ENCODE measurements at regions not wholly inside any gene's neighbourhood (a gene's known extent, or its start where the extent isn't known, plus 50 kb on each side); places are given as distances from the start of the nearest gene placed in this dataset.
"Not testable (repeated sequence)": the region's sequence is repeated elsewhere in the genome, so short reads cannot be mapped to it uniquely, and the experiment has no call there.

- TF ChIP-seq BCL3 (IDR thresholded peaks at IDR 0.05; ENCODE audit: borderline replicate concordance, insufficient read depth, low read depth, low read length, poor library complexity, severe bottlenecking); CTCF (IDR thresholded peaks at IDR 0.05 in 2 of 3, conservative IDR thresholded peaks at IDR 0.05 in 1 of 3; ENCODE audit: control insufficient read depth in 2 of 3, extremely low read depth in 1 of 3, insufficient read depth in 1 of 3, low read depth in 3 of 3, low read length in 3 of 3); RAD51 (IDR thresholded peaks at IDR 0.05): not testable (repeated sequence)
These were observed 60.0 kb upstream of the DACT2 start for GRCh38 chr6:168379579-168379978.
